ENCODE measurements at regions not wholly inside any gene's neighbourhood (a gene's known extent, or its start where the extent isn't known, plus 50 kb on each side); places are given as distances from the start of the nearest gene placed in this dataset.
A peak's percentile ranks its signal among the peaks of the same experiment; 100 is the strongest.

GRCh38 chr13:33745370-33746324 lies 72.3 kb upstream of the RFC3 start:
- Histone ChIP-seq H3K4me3 (ENCODE audit: low read depth, low read length) (no peak overlapping the region), H3K23ac (ENCODE audit: low read length) (no peak overlapping the region), H2AFZ (ENCODE audit: insufficient read depth, low read length, poor library complexity) (no peak overlapping the region), H4K12ac (ENCODE audit: low read depth, low read length) (no peak overlapping the region), H3K36me3 (ENCODE audit: control insufficient read depth in 1 of 2, insufficient read depth in 2 of 2, low read length in 2 of 2) (no peaks in the 10 kb centered on the region), H2AK5ac (ENCODE audit: low read length) (no peak overlapping the region), H4K8ac (ENCODE audit: low read depth, low read length) (no peak overlapping the region), H3K4me2 (ENCODE audit: low read length) (no peak overlapping the region), H2BK5ac (ENCODE audit: low read depth, low read length, poor library complexity) (no peak overlapping the region), H2BK12ac (ENCODE audit: low read length) (no peak overlapping the region), H3K4ac (ENCODE audit: low read depth, low read length) (no peak overlapping the region), H3K79me1 (ENCODE audit: low read length) (no peaks in the 10 kb centered on the region), H4K91ac (ENCODE audit: low read depth, low read length) (no peak overlapping the region), H3K18ac (ENCODE audit: low read length) (no peak overlapping the region), H2BK120ac (ENCODE audit: insufficient read depth, low read length, poor library complexity) (no peak overlapping the region), H3K27me3 (ENCODE audit: insufficient read depth, low read length) (no peaks in the 10 kb centered on the region), H3K9ac (ENCODE audit: low read length) (no peak overlapping the region), H3K27ac (ENCODE audit: low read depth, low read length) (no peak overlapping the region), H3K79me2 (ENCODE audit: control insufficient read depth, insufficient read depth, low read length, poor library complexity) (no peaks in the 10 kb centered on the region), H3K9me3 (ENCODE audit: insufficient read depth, low read depth, low read length) (no peaks in the 10 kb centered on the region), H3K14ac (ENCODE audit: low read length) (no peak overlapping the region), H3K4me1 (ENCODE audit: control insufficient read depth in 1 of 2, insufficient read depth in 2 of 2, low read length in 2 of 2) (peaks cover 0 to 6% of the 10 kb centered on the region in 2 experiments)
- no peak for DNase-seq
- WGBS (ENCODE audit: extremely low coverage, insufficient coverage, insufficient read length) = no CpG with 5 or more reads among the region's 7 CpGs

GRCh38 chr13:33746867-33747266 lies 71.1 kb upstream of the RFC3 start:
- Histone ChIP-seq H4K91ac (ENCODE audit: low read depth, low read length) (no peak overlapping the region), H2AK5ac (ENCODE audit: low read length) (no peak overlapping the region), H3K23ac (ENCODE audit: low read length) (no peak overlapping the region), H4K12ac (ENCODE audit: low read depth, low read length) (no peak overlapping the region), H3K18ac (ENCODE audit: low read length) (no peak overlapping the region), H4K8ac (ENCODE audit: low read depth, low read length) (no peak overlapping the region), H3K79me2 (ENCODE audit: control insufficient read depth, insufficient read depth, low read length, poor library complexity) (no peaks in the 10 kb centered on the region), H3K4me3 (ENCODE audit: low read depth, low read length) (no peak overlapping the region), H3K9me3 (ENCODE audit: insufficient read depth, low read depth, low read length) (no peaks in the 10 kb centered on the region), H3K4me2 (ENCODE audit: low read length) (no peak overlapping the region), H3K79me1 (ENCODE audit: low read length) (no peaks in the 10 kb centered on the region), H3K27me3 (ENCODE audit: insufficient read depth, low read length) (no peaks in the 10 kb centered on the region), H3K36me3 (ENCODE audit: control insufficient read depth in 1 of 2, insufficient read depth in 2 of 2, low read length in 2 of 2) (no peaks in the 10 kb centered on the region), H3K9ac (ENCODE audit: low read length) (no peak overlapping the region), H2AFZ (ENCODE audit: insufficient read depth, low read length, poor library complexity) (no peak overlapping the region), H2BK12ac (ENCODE audit: low read length) (no peak overlapping the region), H3K27ac (ENCODE audit: low read depth, low read length) (no peak overlapping the region), H2BK5ac (ENCODE audit: low read depth, low read length, poor library complexity) (no peak overlapping the region), H3K4me1 (ENCODE audit: control insufficient read depth in 1 of 2, insufficient read depth in 2 of 2, low read length in 2 of 2) (peaks cover 0 to 6% of the 10 kb centered on the region in 2 experiments), H3K14ac (ENCODE audit: low read length) (no peak overlapping the region), H2BK120ac (ENCODE audit: insufficient read depth, low read length, poor library complexity) (no peak overlapping the region), H3K4ac (ENCODE audit: low read depth, low read length) (no peak overlapping the region)
- no CpG with 5 or more reads among the region's 2 CpGs for WGBS (ENCODE audit: extremely low coverage, insufficient coverage, insufficient read length)
- DNase-seq = no peak

- H2AFZ ChIP-seq (ENCODE audit: insufficient read depth, low read length, poor library complexity) = no peak overlapping the region
- no peak overlapping the region for H3K4me2 ChIP-seq (ENCODE audit: low read length)
- H3K4me3 ChIP-seq (ENCODE audit: low read depth, low read length) = no peak overlapping the region
- no peak overlapping the region for H3K18ac ChIP-seq (ENCODE audit: low read length)
- peak; percentile 2 to 79 for DNase-seq
- no peaks in the 10 kb centered on the region for H3K27me3 ChIP-seq (ENCODE audit: insufficient read depth, low read length)
- H2BK5ac ChIP-seq (ENCODE audit: low read depth, low read length, poor library complexity) = no peak overlapping the region
- H3K79me1 ChIP-seq (ENCODE audit: low read length) = no peaks in the 10 kb centered on the region
- no peak overlapping the region for H3K27ac ChIP-seq (ENCODE audit: low read depth, low read length)
- no peaks in the 10 kb centered on the region for H3K9me3 ChIP-seq (ENCODE audit: insufficient read depth, low read depth, low read length)
- no peak overlapping the region for H3K23ac ChIP-seq (ENCODE audit: low read length)
- no peak overlapping the region for H2BK12ac ChIP-seq (ENCODE audit: low read length)
- H2BK120ac ChIP-seq (ENCODE audit: insufficient read depth, low read length, poor library complexity) = no peak overlapping the region
- H3K9ac ChIP-seq (ENCODE audit: low read length) = no peak overlapping the region
- H3K36me3 ChIP-seq (ENCODE audit: control insufficient read depth in 1 of 2, insufficient read depth in 2 of 2, low read length in 2 of 2) = no peaks in the 10 kb centered on the region
- no peak overlapping the region for H4K12ac ChIP-seq (ENCODE audit: low read depth, low read length)
- no peaks in the 10 kb centered on the region for H3K4me1 ChIP-seq (ENCODE audit: control insufficient read depth in 1 of 2, insufficient read depth in 2 of 2, low read length in 2 of 2)
- no CpG with 5 or more reads among the region's 2 CpGs for WGBS (ENCODE audit: extremely low coverage, insufficient coverage, insufficient read length)
- H2AK5ac ChIP-seq (ENCODE audit: low read length) = no peak overlapping the region
- H4K8ac ChIP-seq (ENCODE audit: low read depth, low read length) = no peak overlapping the region
- H3K14ac ChIP-seq (ENCODE audit: low read length) = no peak overlapping the region
- no peak overlapping the region for H4K91ac ChIP-seq (ENCODE audit: low read depth, low read length)
- no peak overlapping the region for H3K4ac ChIP-seq (ENCODE audit: low read depth, low read length)
- no peaks in the 10 kb centered on the region for H3K79me2 ChIP-seq (ENCODE audit: control insufficient read depth, insufficient read depth, low read length, poor library complexity)
Measured at GRCh38 chr13:33751151-33751550, 66.8 kb upstream of the RFC3 start.

- H3K27ac ChIP-seq (ENCODE audit: low read depth, low read length) = no peak overlapping the region
- no peak overlapping the region for H2BK120ac ChIP-seq (ENCODE audit: insufficient read depth, low read length, poor library complexity)
- no peaks in the 10 kb centered on the region for H3K9me3 ChIP-seq (ENCODE audit: insufficient read depth, low read depth, low read length)
- no peak overlapping the region for H2AK5ac ChIP-seq (ENCODE audit: low read length)
- no peaks in the 10 kb centered on the region for H3K36me3 ChIP-seq (ENCODE audit: control insufficient read depth in 1 of 2, insufficient read depth in 2 of 2, low read length in 2 of 2)
- no peak overlapping the region for H3K4ac ChIP-seq (ENCODE audit: low read depth, low read length)
- no peak overlapping the region for H3K14ac ChIP-seq (ENCODE audit: low read length)
- no peaks in the 10 kb centered on the region for H3K79me2 ChIP-seq (ENCODE audit: control insufficient read depth, insufficient read depth, low read length, poor library complexity)
- H3K79me1 ChIP-seq (ENCODE audit: low read length) = no peaks in the 10 kb centered on the region
- no peak overlapping the region for H3K23ac ChIP-seq (ENCODE audit: low read length)
- no peak overlapping the region for H2BK12ac ChIP-seq (ENCODE audit: low read length)
- H3K9ac ChIP-seq (ENCODE audit: low read length) = no peak overlapping the region
- no peaks in the 10 kb centered on the region for H3K4me1 ChIP-seq (ENCODE audit: control insufficient read depth in 1 of 2, insufficient read depth in 2 of 2, low read length in 2 of 2)
- no peak overlapping the region for H2BK5ac ChIP-seq (ENCODE audit: low read depth, low read length, poor library complexity)
- H3K27me3 ChIP-seq (ENCODE audit: insufficient read depth, low read length) = no peaks in the 10 kb centered on the region
- no peak overlapping the region for H3K18ac ChIP-seq (ENCODE audit: low read length)
- H4K8ac ChIP-seq (ENCODE audit: low read depth, low read length) = no peak overlapping the region
- no peak overlapping the region for H3K4me2 ChIP-seq (ENCODE audit: low read length)
- DNase-seq = no peak
- H2AFZ ChIP-seq (ENCODE audit: insufficient read depth, low read length, poor library complexity) = no peak overlapping the region
- no peak overlapping the region for H3K4me3 ChIP-seq (ENCODE audit: low read depth, low read length)
- H4K12ac ChIP-seq (ENCODE audit: low read depth, low read length) = no peak overlapping the region
- no peak overlapping the region for H4K91ac ChIP-seq (ENCODE audit: low read depth, low read length)
Measured at GRCh38 chr13:33752094-33752493, 65.9 kb upstream of the RFC3 start.

All from trophoblast cell (in vitro differentiated cells and primary cell).